ENCODE measurements at regions not wholly inside any gene's neighbourhood (a gene's known extent, or its start where the extent isn't known, plus 50 kb on each side); places are given as distances from the start of the nearest gene placed in this dataset.

- no peak for FAIRE-seq
- no peak for DNase-seq (ENCODE audit: low spot score)
These were observed 694.6 kb downstream of the EPHA4 start for GRCh38 chr2:220877491-220877890.

GRCh38 chr2:220877897-220878296 lies 694.2 kb downstream of the EPHA4 start:
- no peak for FAIRE-seq
- DNase-seq (ENCODE audit: low spot score): no peak

DNA sequence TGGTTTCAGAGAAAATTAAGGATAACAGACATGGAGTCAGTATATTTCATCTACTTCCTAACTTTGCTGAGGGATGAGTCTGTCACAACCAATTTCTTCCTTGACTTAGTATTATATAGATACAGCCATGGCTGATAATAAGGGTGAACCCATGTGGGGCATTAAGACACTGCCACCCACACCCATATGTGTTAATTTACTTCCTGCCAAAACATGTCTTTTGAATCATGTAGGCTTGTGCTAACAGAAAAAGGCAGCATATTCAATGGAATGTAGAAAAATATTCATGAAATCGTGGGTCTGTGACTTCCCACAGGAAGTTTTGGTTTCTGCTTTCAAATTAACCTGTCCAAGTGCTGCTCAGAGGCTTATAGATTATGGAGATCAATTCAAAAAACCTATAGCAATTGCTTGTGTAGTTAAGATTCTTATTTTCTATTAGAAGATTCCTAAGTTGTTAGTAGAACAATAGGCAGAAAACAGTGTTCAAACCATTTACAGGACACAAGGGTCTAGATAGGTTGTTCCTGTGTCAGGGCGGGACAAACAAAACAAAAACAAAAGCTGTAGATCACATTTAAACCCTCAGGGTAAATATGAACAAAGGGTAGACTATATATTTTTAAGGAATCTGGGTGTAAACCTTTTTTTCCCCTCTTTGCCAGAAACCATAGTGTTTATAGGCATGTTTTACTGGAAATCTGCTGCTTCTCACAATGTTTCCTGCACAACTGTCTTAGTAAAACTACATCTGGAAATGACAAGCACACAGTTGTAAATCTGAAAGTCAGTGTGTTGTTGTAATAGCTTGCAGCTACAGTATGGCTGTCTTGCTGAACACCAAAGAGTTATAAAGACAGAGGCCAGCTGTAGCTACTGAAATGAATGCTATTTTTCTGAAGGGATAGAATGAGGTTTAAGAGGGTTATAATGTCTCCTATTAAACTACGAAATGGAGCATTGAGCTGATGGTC lies 691.2 kb downstream of the EPHA4 start:
- FAIRE-seq (no peak), DNase-seq (ENCODE audit: low spot score) (no peak)

DNA sequence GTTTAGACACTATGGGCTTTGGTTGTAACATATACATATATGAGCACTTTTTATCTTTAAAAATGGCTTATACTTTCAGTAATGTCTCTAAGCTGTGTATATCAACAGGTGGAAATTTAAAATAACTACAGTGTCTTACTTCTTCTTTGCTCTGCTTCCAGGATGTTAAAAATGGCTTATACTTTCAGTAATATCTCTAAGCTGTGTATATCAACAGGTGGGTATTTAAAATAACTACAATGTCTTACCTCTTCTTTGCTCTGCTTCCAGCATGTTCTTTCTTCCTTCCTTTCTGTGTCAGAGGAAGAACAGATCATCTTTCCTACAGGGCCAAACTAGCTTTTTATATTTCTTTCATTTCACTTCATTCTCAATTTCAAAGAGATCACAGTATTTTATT lies 689.6 kb downstream of the EPHA4 start:
- DNase-seq (ENCODE audit: low spot score) (no peak), FAIRE-seq (no peak)

DNA sequence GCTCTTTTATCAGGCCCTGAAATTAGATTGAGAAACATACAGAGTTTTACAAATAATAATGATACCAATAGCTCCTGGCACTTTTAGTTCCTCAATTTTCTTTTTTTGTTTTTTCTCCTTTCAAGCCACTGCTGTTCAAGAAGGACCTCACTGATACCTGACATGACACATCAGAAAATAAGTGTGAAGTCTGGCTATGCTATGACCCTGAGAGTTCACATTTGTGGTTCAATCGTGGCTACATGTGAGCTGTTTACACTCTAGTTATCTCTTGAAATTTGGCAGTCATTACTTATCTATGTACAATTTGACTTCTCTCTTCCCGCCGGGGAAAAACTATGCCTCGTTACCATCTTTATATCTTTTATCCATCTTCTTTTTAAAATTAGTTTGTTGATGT lies 686.5 kb downstream of the EPHA4 start:
- DNase-seq (ENCODE audit: low spot score): no peak
- no peak for FAIRE-seq

DNA sequence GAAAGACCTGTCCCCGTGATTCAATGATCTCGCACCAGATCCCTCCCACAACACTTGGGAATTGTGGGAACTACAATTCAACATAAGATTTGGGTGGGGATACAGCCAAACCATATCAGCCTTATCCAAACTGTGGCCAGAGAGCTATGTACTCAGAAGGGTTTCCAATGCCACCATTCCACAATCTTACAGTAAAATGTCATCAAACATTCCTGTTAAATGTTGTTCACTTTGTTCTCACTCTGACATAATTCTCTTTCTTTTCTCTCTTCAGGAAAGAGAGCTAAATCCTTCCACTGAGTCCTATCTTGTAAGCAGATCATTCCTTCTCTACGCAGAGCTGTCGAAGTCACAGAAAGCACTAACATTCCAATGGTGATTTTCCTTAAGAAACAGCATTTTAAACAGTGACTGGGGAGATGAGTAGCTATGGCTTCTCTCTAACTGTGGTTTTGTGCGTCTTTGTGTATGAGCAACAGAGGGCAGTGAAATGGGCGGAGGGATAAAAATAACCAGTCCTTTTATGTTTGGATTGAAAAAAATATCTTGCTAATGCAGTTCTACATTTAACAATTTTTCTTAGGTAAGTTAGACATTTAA lies 684.7 kb downstream of the EPHA4 start:
- FAIRE-seq: no peak

GRCh38 chr2:220887876-220888275 lies 684.2 kb downstream of the EPHA4 start:
- no peak for DNase-seq (ENCODE audit: low spot score)
- no peak for FAIRE-seq

More for the DNA sequence above, 684.7 kb downstream of the EPHA4 start:
- DNase-seq (ENCODE audit: low spot score): no peak

- no peak for FAIRE-seq
- no peak for DNase-seq (ENCODE audit: low spot score)
These were observed 681.2 kb downstream of the EPHA4 start for GRCh38 chr2:220890931-220891330.

DNA sequence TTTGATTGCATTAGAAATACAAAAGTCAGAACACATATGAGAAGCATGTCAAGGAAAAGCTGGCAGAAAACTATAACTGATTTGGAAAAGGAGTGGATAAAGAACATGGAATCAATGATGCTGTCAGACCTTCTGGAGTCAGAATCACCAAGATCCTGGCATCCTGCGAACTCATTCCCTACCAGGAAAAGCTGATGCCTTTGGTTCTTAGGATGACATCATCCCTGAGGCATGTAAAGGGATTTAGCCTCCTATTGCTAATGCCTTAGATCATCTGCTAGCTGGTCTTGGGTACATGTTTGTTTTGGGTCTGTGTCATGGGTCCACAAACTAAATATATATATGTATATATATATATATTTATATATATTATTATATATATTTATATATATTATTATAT lies 680.7 kb downstream of the EPHA4 start:
- FAIRE-seq (no peak), DNase-seq (ENCODE audit: low spot score) (peak; percentile 84)

GRCh38 chr2:220892018-220892634 lies 680.0 kb downstream of the EPHA4 start:
- DNase-seq (ENCODE audit: low spot score) (peak; percentile 6), FAIRE-seq (no peak)

DNA sequence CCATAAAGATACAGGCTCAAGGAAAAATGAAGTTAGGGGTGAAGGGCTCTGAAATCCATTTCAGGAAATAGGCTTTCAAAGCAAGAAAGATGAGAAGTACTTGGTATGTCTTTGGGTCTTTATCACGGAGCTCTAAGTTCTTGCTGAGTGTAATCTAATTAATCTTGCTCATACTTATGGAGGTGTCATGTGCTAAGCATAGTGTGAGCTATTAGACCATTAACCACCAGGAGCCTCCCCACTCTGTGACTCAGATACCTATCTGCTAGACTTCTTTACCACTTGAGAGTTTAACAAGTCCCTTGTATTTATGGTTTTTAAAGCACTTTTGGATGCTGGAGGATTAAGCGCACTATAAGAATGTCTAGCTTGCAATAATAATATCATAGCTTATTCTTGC lies 678.7 kb downstream of the EPHA4 start:
- FAIRE-seq (no peak), DNase-seq (ENCODE audit: low spot score) (no peak)

DNA sequence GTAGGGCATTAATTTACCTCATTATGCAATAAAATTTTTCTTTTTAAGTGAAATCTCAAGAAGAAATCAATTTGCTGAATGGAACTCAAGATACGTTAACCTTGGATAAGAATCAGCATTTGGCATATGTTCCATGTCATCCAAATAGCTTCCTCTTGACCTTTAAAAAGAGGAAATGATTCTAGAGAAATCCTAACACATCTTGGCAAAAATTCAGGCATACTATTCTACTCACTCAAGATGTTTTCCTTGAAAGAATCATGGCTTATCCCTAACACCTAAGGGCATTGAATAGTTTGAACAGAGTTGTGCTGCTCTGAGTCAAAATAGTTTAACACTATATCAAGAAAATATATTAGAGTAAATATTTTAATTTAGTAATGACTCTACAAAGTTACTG lies 678.0 kb downstream of the EPHA4 start:
- FAIRE-seq: no peak
- DNase-seq (ENCODE audit: low spot score): no peak

GRCh38 chr2:220899492-220899891 lies 672.6 kb downstream of the EPHA4 start:
- DNase-seq (ENCODE audit: low spot score): no peak
- FAIRE-seq: no peak

DNA sequence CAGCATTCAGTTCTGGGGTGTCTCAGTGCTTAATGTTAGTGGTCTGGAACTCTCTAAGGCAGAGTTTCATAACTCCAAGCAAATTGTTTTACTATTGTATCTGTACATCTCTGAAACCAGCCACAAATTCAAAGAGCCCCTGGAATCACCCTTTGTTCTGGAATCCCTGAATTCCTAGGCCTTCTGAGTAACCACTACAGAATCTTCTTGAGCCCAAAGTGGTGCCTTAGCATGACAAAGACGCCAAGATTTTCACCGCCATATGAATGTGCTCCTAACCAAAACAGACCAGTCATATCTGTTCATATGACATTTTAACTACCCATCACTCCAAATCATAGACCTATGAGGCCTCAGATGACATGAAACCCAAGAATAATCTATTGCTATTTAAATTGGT lies 668.1 kb downstream of the EPHA4 start:
- DNase-seq (ENCODE audit: low spot score): no peak
- FAIRE-seq: no peak

DNA sequence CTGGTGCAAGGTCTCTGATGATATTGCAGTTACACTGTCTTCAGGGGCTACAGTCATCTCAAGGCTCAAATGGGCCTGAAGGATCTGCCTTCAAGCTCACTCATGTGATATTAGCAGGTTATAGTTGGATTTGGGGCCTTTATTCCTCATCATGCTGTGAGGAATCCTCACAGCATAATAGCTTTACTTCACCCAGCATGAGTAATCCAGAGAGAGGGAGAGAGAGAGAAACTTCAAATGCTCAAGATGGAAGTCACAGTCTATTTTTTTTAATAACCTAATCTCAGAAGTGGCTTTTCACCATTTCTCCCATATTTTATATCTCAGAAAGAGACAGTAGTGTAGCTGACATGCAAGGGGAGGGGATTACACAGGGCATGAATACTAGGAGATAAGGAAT lies 658.7 kb downstream of the EPHA4 start:
- DNase-seq (ENCODE audit: low spot score): no peak
- no peak for FAIRE-seq

DNA sequence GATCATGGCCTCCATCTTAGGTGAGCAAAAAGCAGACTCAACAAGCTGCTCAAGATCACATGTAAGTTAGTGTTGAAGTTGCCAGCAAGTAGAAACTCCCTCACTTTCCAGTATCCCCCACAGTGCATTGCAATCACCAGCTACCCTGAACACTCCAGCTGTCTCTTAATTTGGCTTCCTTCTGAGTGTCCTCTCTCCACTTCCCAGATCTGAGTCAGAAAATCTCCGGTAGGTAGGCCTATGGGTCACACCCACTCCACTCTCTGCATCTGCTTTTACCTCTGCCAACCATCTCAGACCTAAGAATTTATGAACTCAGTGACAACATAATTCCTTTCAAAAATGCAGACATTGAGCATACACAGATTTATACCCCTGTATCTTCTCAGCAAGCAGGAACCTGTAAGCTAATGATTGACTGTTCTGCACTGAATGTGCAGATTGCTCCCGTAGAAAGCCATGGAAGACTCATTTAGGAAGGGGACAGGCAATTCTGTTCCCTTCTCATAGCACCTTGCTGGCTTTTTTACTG lies 656.9 kb downstream of the EPHA4 start:
- DNase-seq (ENCODE audit: low spot score) (no peak), FAIRE-seq (no peak)

DNA sequence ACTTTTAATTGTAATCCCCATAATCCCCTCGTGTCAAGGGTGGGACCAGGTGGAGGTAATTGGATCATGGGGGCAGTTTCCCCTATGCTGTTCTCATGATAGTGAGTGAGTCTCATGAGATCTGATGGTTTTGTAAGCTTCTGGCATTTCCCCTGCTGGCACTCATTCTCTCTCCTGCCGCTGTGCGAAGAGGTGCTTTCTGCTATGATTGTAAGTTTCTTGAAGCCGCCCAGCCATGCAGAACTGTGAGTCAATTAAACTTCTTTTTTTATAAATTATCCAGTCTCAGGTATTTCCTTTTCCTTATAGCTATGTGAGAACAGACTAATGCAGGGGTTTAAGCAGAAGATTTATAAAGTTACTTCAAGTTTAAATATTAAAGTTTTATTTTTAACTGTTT lies 655.2 kb downstream of the EPHA4 start:
- FAIRE-seq (no peak), DNase-seq (ENCODE audit: low spot score) (no peak)

DNA sequence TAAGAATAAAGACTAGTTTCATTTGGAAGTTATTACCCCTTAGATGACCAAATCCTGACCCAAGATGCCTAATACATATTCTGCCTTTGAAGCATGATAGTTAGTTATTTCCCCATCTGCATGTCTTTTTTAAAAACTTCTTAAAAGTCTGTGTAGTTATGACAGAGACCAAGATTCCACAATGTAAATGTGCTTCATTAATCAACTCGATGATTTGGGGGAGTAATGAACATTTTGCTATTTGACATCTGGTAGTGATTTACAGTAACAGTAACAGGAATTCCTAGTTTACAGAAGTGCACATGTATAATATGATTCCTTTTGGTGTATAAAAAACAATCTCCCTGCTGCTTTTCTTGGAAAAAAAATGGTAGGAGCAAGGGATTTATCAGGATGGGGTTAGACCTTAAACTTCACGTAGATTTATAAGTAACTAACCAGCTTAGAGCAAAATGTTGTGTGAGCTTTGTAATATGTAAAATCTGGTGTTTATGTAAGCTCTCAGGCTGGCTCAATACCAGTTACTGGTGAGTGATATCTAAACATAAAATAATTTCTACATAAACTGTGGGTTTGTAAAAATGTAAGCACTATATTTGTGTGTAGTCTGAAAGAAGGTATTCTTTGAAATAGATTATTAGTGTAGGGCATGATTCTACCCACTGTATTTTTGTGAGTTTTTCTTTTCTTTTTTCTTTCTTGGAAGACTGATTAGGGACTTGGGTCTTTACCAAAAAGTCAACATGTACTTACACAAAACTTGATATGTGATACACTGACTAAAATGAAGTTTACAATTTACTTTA lies 641.6 kb downstream of the EPHA4 start:
- FAIRE-seq (no peak), DNase-seq (ENCODE audit: low spot score) (no peak)

DNA sequence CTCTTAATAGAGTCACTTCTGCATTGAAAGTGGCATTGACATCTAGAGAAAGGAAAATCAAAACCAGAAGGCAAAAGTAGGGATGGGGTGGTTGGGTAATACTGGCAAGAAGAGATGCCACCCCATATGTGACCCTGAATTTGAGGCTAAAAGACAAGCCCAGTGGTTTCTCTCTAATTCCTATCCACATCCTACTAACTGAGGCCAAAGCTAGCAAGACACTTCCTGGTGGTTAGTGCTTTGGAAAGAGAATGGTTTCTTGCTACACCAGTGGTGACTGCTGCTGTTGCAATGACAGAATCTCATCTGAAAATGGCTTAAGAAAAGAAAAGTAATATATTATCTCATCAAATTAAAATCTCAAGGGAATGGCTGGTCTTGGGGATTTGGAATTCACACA lies 640.6 kb downstream of the EPHA4 start:
- DNase-seq (ENCODE audit: low spot score): no peak
- no peak for FAIRE-seq

DNA sequence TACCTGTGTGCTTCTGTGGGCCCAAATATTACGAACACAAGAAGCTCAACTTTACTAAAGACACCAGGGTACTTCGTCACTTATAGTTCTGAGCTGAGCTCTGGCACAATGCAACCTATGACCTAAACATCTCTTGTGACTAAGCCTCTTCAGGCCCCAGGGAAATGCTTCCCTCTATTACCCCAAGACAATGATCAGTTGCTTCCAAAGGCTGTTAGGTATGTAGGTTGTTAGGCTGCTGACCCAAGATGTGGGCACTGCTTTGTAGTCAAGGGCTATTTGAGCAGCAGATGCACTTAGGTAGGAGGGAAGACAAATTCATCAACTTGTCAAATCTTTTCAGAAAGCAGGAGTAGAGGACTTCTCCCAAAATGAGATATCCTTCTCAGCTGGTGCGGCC lies 640.1 kb downstream of the EPHA4 start:
- DNase-seq (ENCODE audit: low spot score) (no peak), FAIRE-seq (no peak)

GRCh38 chr2:220935789-220936321 lies 636.2 kb downstream of the EPHA4 start:
- DNase-seq (ENCODE audit: low spot score) (no peak), FAIRE-seq (no peak)
